ENCODE measurements at regions not wholly inside any gene's neighbourhood (a gene's known extent, or its start where the extent isn't known, plus 50 kb on each side); places are given as distances from the start of the nearest gene placed in this dataset.

DNA sequence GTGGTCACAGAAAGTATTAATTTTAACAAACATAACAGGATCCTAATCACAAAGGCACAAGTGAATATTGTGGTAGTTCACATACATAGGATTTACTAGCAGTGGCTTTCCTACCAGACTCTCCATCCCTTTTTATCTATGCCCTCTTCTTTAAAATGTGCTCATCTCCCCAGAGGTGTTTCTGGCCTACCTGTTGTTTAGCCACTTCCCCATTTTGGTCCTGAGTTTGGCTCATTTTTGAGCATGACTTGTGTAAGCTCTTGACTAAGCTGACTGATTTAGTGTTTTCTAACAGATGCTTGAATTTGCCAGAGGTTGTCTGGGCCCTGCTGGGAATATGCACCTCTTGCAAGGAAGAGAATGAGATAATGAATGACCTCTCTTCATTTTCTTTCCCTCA, 517.7 kb upstream of the CLINT1 start:
- TF ChIP-seq, protein P1, sequence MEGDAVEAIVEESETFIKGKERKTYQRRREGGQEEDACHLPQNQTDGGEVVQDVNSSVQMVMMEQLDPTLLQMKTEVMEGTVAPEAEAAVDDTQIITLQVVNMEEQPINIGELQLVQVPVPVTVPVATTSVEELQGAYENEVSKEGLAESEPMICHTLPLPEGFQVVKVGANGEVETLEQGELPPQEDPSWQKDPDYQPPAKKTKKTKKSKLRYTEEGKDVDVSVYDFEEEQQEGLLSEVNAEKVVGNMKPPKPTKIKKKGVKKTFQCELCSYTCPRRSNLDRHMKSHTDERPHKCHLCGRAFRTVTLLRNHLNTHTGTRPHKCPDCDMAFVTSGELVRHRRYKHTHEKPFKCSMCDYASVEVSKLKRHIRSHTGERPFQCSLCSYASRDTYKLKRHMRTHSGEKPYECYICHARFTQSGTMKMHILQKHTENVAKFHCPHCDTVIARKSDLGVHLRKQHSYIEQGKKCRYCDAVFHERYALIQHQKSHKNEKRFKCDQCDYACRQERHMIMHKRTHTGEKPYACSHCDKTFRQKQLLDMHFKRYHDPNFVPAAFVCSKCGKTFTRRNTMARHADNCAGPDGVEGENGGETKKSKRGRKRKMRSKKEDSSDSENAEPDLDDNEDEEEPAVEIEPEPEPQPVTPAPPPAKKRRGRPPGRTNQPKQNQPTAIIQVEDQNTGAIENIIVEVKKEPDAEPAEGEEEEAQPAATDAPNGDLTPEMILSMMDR (IDR thresholded peaks at IDR 0.05 in 4 of 5, conservative IDR thresholded peaks at IDR 0.05 in 1 of 5): no peak
- no peak for TF ChIP-seq POLR2A (IDR thresholded peaks at IDR 0.05)
- intact Hi-C loops (cut with DNase I; ENCODE audit: low total_unique reads): no loop called here

DNA sequence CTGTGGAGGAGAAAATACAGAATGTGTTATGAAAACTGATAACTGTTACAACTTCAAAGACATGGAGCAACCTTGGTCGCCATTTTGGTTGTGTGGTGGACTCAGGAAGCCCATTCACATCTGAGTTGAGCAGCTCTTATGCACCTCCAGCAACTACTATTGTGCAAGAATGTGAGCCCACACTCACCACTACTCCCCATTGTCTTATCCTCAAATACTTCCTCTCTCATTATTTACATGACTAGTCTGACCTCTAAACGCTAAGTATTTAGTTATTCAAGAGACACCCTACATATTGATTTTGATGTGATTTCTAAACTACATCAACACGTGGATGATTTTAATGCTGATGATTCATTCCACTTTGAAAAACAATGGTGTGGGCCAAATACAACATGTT, 516.6 kb upstream of the CLINT1 start:
- DNase-seq (no peak), ATAC-seq (no peak)
- Histone ChIP-seq H3K4me1 (no peaks in the 10 kb centered on the region), H3K36me3 (no peaks in the 10 kb centered on the region), H3K27me3 (no peaks in the 10 kb centered on the region), H3K27ac (no peak overlapping the region), H3K9me3 (peaks cover 0 to 9% (median 0%) of the 10 kb centered on the region in 3 donors), H3K4me3 (no peak overlapping the region)
- TF ChIP-seq POLR2A (IDR thresholded peaks at IDR 0.05): no peak
- TF ChIP-seq, protein P1 (IDR thresholded peaks at IDR 0.05 in 4 of 5, conservative IDR thresholded peaks at IDR 0.05 in 1 of 5): no peak
- in situ Hi-C loops (cut with MboI; ENCODE audit: low sequenced_read_pairs in 4 of 4): no loop called here
- intact Hi-C loops (cut with DNase I; ENCODE audit: low total_unique reads): no loop called here

More for the DNA sequence above, 517.7 kb upstream of the CLINT1 start:
- H3K27ac ChIP-seq: no peak overlapping the region
- H3K4me3 ChIP-seq: no peak overlapping the region
- H3K36me3 ChIP-seq: no peaks in the 10 kb centered on the region
- no peaks in the 10 kb centered on the region for H3K4me1 ChIP-seq
- peaks cover 0 to 9% (median 0%) of the 10 kb centered on the region in 3 donors for H3K9me3 ChIP-seq
- DNase-seq (no peak), ATAC-seq (no peak)
- no peaks in the 10 kb centered on the region for H3K27me3 ChIP-seq
- in situ Hi-C loops (cut with MboI; ENCODE audit: low sequenced_read_pairs in 4 of 4): no loop called here

DNA sequence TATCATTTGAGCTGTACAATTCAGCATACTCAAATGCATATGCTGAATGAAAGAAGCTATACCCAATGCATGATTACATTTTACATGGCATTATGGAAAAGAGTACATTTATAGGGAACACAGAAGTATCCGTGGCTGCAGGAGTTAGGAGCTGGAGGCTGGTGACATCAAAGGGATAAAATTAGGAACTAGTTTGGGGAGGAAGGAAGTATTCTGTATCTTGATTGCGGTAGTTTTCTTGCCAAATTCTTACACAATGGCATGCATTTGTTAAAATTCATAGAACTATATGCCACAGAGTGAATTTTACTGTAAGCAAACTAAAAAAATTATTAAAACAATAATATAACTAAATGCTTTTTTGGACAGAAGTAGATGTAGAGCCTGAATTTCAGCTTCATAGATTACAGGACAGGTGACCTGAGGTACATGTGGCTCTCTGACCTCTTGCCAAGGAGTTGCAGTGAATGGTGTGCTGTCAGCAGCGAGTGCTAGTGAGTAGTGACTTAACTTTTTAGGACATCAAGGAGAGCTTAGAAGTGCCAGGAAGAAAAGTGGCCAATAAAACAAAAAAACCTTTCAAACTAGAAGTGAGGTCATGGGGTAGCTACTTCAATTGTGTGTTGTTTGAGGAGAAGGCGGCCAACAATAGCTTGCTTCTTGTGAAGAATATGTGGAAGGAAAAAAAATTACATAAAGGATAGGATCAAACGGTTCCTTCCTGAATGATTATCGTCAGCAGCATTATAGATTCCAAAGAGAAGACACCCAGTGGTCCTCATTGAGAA, 514.9 kb upstream of the CLINT1 start:
- no peak for ATAC-seq

DNA sequence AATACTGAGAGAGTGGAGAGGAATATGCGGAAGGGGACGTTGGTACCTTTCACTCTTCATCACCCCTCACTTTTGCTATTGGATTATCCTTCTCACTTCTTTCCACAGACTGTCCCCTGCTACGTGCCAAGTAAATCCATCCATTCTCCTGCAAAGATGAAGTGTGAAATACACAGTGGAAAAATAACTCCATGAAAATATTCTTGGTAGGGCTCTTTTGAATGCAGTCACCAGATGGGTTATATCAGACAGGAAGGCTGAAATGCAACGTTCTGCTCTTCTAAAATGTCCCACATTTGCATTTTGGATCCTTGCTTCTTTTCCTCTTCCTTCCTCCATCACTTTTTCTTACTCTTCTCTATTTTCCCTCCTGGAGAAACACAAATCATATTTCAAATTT, 510.3 kb upstream of the CLINT1 start:
- intact Hi-C loops (cut with DNase I; ENCODE audit: low total_unique reads): no loop called here

More for the DNA sequence above, 514.9 kb upstream of the CLINT1 start:
- H3K9me3 ChIP-seq: peaks cover 0 to 9% (median 0%) of the 10 kb centered on the region in 3 donors
- no peak overlapping the region for H3K27ac ChIP-seq
- in situ Hi-C loops (cut with MboI; ENCODE audit: low sequenced_read_pairs in 4 of 4): no loop called here
- H3K27me3 ChIP-seq: no peaks in the 10 kb centered on the region
- no peak for DNase-seq
- no peak overlapping the region for H3K4me3 ChIP-seq
- intact Hi-C loops (cut with DNase I; ENCODE audit: low total_unique reads): no loop called here
- H3K4me1 ChIP-seq: no peaks in the 10 kb centered on the region
- TF ChIP-seq, protein P1 (IDR thresholded peaks at IDR 0.05 in 4 of 5, conservative IDR thresholded peaks at IDR 0.05 in 1 of 5): no peak
- no peak for TF ChIP-seq POLR2A (IDR thresholded peaks at IDR 0.05)
- no peaks in the 10 kb centered on the region for H3K36me3 ChIP-seq

More for the DNA sequence above, 510.3 kb upstream of the CLINT1 start:
- TF ChIP-seq, protein P1 (IDR thresholded peaks at IDR 0.05 in 4 of 5, conservative IDR thresholded peaks at IDR 0.05 in 1 of 5): no peak
- TF ChIP-seq POLR2A (IDR thresholded peaks at IDR 0.05): no peak
- H3K4me1 ChIP-seq: no peaks in the 10 kb centered on the region
- no peaks in the 10 kb centered on the region for H3K27me3 ChIP-seq
- no peaks in the 10 kb centered on the region for H3K9me3 ChIP-seq
- DNase-seq (no peak), ATAC-seq (no peak)
- in situ Hi-C loops (cut with MboI; ENCODE audit: low sequenced_read_pairs in 4 of 4): no loop called here
- H3K4me3 ChIP-seq: no peak overlapping the region
- H3K27ac ChIP-seq: no peak overlapping the region
- H3K36me3 ChIP-seq: no peaks in the 10 kb centered on the region

Data from gastrocnemius medialis (tissue), 4 donors.